GM12801 (cell line): ENCODE measurements at regions not wholly inside any gene's neighbourhood (a gene's known extent, or its start where the extent isn't known, plus 50 kb on each side); places are given as distances from the start of the nearest gene placed in this dataset.

Source experiments
- TF ChIP-seq, protein P1 (sequence below): IDR thresholded peaks from one replicate; pipeline ENCODE4 v1.5.1; 2011; ENCODE audit warnings: control low read depth; ENCODE audit not compliant: insufficient read length; ENCODE audit errors: extremely low read depth

DNA sequence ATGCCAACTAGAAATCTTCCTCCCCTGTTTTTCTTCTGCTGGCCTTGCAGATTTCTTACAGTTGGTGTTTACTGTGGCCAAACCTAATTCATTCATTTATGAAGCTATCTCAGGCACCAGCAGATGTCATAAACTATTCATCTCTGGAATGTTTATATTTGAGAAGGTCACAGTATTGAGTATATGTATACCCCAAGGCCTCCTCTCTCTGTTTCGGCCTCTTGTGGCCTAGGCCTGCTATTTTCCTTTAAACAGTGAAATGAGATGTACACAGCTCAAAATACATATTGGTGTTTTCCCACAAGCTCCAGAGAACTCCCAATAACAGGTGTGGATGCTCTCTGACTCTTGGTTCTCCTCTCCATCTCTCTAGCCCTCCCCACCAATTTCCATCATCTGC lies 520.7 kb upstream of the CAMK1G start:
- TF ChIP-seq, protein P1, sequence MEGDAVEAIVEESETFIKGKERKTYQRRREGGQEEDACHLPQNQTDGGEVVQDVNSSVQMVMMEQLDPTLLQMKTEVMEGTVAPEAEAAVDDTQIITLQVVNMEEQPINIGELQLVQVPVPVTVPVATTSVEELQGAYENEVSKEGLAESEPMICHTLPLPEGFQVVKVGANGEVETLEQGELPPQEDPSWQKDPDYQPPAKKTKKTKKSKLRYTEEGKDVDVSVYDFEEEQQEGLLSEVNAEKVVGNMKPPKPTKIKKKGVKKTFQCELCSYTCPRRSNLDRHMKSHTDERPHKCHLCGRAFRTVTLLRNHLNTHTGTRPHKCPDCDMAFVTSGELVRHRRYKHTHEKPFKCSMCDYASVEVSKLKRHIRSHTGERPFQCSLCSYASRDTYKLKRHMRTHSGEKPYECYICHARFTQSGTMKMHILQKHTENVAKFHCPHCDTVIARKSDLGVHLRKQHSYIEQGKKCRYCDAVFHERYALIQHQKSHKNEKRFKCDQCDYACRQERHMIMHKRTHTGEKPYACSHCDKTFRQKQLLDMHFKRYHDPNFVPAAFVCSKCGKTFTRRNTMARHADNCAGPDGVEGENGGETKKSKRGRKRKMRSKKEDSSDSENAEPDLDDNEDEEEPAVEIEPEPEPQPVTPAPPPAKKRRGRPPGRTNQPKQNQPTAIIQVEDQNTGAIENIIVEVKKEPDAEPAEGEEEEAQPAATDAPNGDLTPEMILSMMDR, result no peak

DNA sequence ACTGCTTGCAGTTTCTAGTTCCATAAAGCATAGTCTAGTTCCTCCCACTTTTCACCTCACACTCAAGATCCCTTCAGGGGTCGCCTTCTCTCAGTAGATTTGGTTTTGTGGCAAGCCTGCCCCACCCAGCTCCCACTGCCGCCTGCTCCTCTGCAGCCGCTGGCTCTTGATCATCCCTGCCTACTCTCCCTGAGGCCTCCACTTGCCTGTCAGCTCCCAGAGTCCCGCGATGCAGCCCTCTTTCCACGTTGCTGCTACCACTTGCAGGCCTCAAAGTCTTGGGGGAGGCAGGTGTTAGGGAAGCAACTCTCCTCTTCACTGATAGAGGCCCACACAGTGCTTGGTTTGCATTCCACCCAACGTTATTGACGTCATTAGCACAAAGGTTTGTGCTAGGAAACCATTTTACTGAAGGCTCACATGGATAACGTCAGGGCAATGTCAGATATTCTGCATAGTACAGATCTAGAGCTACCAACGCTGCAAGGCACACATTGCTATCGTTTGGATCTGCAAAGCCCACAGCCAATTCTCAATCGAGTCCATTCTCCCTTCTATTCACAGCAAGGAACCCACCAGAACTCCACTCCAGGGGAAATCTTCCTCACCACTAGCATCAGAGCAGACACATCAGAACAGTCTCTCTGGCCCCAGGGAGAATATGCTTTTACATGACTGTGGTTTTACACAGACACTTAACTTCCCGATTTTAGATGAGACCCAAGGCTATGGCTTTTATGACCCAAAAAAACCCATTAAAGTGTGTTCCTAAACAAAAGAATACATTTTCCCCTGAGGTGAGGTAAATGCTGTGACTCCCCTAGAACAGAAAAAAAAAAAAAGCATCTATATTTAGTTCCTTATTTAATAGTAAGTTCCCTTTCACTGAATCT lies 519.5 kb upstream of the CAMK1G start:
- TF ChIP-seq, protein P1, result no peak

DNA sequence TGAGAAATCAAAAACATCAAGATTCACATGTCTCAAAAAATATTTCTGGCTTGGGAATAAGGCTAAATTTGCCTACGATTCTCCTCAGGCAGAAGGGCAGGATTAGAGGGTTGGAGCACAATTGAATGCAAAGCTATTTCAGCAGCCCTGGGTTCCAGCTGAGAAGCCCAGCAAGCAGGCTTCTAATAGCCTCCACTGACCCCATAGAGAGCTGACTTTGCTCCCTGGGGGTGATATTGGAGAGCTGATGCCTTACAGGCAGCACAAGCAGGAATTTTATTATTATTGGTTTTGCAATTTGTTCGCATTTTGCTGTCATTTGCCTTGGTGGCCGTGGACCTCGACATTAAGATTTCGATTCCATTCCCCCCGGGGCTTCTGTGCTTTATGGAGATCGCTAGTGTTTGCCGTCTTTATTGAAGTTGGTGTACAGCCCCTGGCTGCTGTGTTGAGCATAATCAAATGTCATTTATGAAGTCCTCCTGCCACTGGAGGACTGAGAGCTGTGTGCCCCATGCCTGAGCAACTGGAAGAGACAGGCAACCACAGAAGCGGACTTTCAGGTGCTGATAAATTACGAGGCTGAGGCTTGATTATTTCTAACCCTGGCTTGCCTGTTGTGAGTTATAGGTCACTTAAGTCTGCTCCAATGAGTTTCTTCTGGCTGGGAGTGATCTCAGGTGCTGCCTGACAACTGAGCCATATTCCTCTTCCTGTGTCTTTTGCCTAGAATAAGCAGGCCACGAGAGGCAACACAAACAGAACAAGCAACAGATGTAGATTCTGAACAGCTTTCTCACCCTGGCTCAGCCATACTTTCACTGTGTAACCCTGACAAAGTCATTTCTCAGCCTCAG lies 518.4 kb upstream of the CAMK1G start:
- TF ChIP-seq, protein P1, result no peak

DNA sequence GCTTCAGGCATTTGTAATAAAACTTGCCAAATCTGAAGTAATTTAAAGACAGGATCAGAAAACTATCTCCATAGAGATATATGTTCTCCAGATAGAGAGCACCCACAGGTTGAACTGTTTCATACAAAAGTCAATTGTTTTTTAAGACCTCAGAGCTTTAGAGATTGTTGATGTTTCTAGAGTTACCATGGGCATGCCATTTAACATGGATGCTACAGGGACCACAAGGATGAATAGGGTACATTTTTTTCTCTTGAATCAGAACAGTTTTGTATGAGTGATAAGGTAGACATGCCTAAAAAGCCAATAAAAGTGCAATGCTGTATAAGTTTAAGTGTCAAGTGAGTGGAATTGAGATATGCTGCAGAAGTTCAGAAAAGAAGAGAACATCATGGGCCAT lies 511.0 kb upstream of the CAMK1G start:
- TF ChIP-seq, protein P1, result no peak

DNA sequence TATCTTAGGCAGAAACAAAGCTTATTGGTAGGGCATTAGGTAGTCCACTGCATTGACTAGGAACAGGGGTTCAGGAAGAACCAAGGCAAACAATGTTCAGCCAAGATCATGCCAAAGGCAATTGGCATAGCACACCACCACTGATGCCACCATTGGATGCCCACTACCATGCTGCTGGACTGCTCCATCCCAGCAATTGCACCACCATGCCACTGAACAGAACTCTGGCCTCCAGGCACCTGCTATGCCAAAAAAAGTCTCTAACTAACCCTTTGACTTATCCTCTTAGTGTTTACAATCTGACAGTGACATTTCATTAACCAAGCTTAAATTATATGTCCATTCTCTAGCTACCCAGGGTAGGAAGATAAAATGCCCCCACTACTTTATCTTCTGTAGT lies 509.6 kb upstream of the CAMK1G start:
- TF ChIP-seq, protein P1, result no peak

DNA sequence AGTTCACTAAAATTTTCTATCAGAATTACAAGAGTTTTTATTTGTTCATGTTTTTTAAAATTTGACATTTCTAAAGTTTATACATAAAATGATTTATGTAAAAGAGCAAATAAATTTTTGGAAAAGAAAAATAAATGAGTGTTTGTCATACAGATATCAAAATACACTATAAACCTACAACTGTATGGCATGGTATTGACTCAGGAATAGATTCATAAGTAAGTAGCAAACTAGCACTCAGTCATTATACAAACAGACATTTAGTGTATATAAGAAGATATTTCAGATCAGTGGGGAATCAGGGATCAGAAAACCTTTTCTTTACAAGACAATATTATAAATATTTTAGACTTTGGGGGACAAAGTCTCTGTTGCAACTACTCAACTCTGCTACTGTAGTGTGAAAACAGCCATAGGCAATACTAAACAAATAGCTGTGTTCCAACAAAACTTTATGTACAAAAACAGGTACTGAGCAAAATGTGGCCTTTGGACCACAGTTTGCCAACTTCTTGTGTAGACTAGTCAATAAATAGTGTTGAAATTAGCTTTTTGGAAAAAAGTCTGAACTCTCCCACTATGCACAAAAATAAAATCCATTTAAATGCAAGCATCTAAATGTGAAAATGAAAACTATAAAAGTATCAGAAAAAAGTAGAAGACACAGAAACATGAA lies 508.8 kb upstream of the CAMK1G start:
- TF ChIP-seq, protein P1, result no peak

DNA sequence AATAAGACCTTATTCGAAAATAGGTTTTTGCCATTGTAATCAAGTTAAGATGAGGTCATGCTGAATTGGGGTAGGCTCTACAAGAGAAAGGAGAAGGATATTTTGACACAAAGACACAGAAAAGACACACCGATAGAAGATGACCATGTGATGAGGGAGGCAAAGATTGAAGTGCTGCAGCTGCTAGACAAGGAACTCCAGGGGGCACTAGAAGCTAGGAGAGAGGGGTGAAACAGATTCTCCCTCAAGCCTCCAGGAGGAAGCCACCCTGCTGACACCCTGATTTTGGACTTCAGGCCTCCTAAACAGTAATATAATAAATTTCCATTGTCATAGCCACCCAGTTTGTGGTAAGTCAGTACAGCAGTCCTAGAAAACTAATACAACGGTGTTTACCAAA lies 506.8 kb upstream of the CAMK1G start:
- TF ChIP-seq, protein P1, result no peak
